ENCODE measurements at regions not wholly inside any gene's neighbourhood (a gene's known extent, or its start where the extent isn't known, plus 50 kb on each side); places are given as distances from the start of the nearest gene placed in this dataset.

- TF ChIP-seq CTCF (IDR thresholded peaks at IDR 0.05; ENCODE audit: low read depth, low read length) (no peak), EZH2phosphoT487 (IDR thresholded peaks at IDR 0.05; ENCODE audit: low read depth) (no peak)
Observed at GRCh38 chr5:107325866-107326265, 344.9 kb downstream of the EFNA5 start.
